Adipocyte (in vitro differentiated cells): ENCODE measurements at regions not wholly inside any gene's neighbourhood (a gene's known extent, or its start where the extent isn't known, plus 50 kb on each side); places are given as distances from the start of the nearest gene placed in this dataset.
"Not testable (repeated sequence)": the region's sequence is repeated elsewhere in the genome, so short reads cannot be mapped to it uniquely, and the experiment has no call there.

Source experiments
- DNase-seq: peaks from one replicate; pipeline ENCODE4 v3.0.0-alpha.2; 2015; ENCODE audit warnings: low read depth
- H3K27me3 ChIP-seq: replicated peaks from 2 replicates; pipeline ENCODE4 v1.7.0; 2013; ENCODE audit warnings: mild to moderate bottlenecking, low read length, moderate library complexity; ENCODE audit not compliant: control insufficient read depth, insufficient read depth
- H3K36me3 ChIP-seq: 2 replicates; pipeline ENCODE4 v1.7.0; 2013; ENCODE audit warnings: low read length, mild to moderate bottlenecking, moderate library complexity; ENCODE audit not compliant: control insufficient read depth, insufficient read depth, severe bottlenecking
- H3K4me1 ChIP-seq: 2 replicates; pipeline ENCODE4 v1.7.0; 2013; ENCODE audit warnings: mild to moderate bottlenecking, low read length, moderate library complexity; ENCODE audit not compliant: control insufficient read depth, insufficient read depth
- H3K4me3 ChIP-seq: 2 replicates; pipeline ENCODE4 v1.7.0; 2013; ENCODE audit warnings: mild to moderate bottlenecking, low read length, moderate library complexity
- H3K9ac ChIP-seq: 2 replicates; pipeline ENCODE4 v1.7.0; 2013; ENCODE audit warnings: mild to moderate bottlenecking, low read length, moderate library complexity
- H3K9me3 ChIP-seq: 2 replicates; pipeline ENCODE4 v1.7.0; 2013; ENCODE audit warnings: mild to moderate bottlenecking, low read length, moderate library complexity; ENCODE audit not compliant: control insufficient read depth

DNA sequence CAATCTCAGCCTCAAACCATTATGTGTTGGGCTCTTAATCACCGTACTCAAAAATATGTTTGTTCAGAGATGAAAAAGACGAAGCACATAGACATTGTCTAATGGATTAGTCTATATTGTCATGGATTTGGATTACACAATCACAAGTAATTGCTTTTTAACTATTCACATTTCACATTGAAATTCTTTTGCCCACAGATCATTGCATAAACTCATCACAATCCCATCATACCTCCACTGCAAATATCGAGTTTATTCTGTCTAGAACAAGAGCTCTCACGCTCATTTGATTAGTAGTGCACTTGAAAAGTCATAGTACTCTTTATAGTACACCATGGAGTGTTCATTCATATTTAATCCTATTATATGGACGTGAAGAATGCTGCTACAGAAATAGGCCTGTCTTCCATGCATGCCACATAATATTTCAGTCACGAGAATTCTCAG, 97.9 kb upstream of the SOX11 start:
- no peak for DNase-seq
- no peaks in the 10 kb centered on the region for H3K36me3 ChIP-seq
- H3K27me3 ChIP-seq, result no peaks in the 10 kb centered on the region
- H3K4me1 ChIP-seq, result no peaks in the 10 kb centered on the region
- no peak overlapping the region for H3K9ac ChIP-seq
- no peak overlapping the region for H3K4me3 ChIP-seq
- no peaks in the 10 kb centered on the region for H3K9me3 ChIP-seq

GRCh38 chr2:5596868-5597267, 95.3 kb upstream of the SOX11 start:
- H3K36me3 ChIP-seq, result no peaks in the 10 kb centered on the region
- no peaks in the 10 kb centered on the region for H3K9me3 ChIP-seq
- H3K4me1 ChIP-seq, result no peaks in the 10 kb centered on the region
- H3K4me3 ChIP-seq, result no peak overlapping the region
- no peak overlapping the region for H3K9ac ChIP-seq
- H3K27me3 ChIP-seq, result no peaks in the 10 kb centered on the region
- DNase-seq, result no peak

DNA sequence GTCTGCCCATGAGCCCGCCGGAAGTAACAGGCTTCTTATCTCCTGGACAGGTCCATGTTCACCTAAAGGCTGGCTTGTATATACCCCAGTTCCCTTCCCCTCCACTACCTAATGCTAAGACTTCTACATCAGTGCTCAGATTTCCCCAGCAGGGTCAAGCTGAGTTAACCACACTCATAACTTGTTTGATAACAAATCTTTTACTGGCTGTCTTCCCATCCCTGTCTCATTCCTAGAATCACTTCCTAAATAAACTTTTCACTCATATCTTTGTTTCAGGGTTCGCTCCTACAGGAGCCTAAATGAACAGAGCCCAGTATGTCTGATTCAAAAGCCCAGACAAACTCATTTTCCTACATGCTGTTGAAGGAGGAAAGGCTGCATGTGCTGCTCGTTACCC, 94.0 kb upstream of the SOX11 start:
- Histone ChIP-seq H3K27me3 (no peaks in the 10 kb centered on the region), H3K4me3 (no peak overlapping the region), H3K4me1 (no peaks in the 10 kb centered on the region), H3K36me3 (no peaks in the 10 kb centered on the region), H3K9ac (no peak overlapping the region), H3K9me3 (no peaks in the 10 kb centered on the region)
- DNase-seq, result no peak

- no peak for DNase-seq
- Histone ChIP-seq H3K9ac (no peak overlapping the region), H3K9me3 (peaks cover 3% of the 10 kb centered on the region), H3K4me3 (no peak overlapping the region), H3K27me3 (no peaks in the 10 kb centered on the region), H3K4me1 (no peaks in the 10 kb centered on the region), H3K36me3 (no peaks in the 10 kb centered on the region)
These were observed 83.0 kb upstream of the SOX11 start for GRCh38 chr2:5609201-5609600.

DNA sequence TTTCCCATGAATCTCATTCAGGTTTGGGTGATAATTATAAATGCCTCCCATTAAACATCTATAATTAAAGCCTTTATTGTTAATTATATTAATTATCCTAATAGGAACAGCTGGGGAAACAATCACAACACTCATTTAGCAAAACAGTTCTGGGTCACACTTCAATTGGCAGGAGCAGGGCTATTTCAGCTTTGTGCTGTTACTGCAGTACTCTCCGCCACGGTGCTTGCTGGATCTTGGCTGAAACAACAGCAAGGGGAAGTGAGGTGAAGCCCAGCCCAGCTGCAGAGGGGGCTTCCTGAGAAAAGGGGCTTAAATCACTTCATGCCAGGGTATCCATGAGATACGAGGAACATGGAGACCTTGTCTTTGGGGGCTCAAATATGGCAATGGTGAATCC, 79.5 kb upstream of the SOX11 start:
- Histone ChIP-seq H3K27me3 (no peaks in the 10 kb centered on the region), H3K9me3 (peaks cover 11% of the 10 kb centered on the region), H3K4me3 (no peak overlapping the region), H3K4me1 (no peaks in the 10 kb centered on the region), H3K36me3 (no peaks in the 10 kb centered on the region), H3K9ac (no peak overlapping the region)
- no peak for DNase-seq

GRCh38 chr2:5616019-5616418, 76.2 kb upstream of the SOX11 start:
- DNase-seq, result no peak
- Histone ChIP-seq H3K36me3 (no peaks in the 10 kb centered on the region), H3K27me3 (no peaks in the 10 kb centered on the region)

GRCh38 chr2:5617358-5617757, 74.8 kb upstream of the SOX11 start:
- no peak for DNase-seq
- H3K27me3 ChIP-seq, result no peaks in the 10 kb centered on the region
- peaks cover 8% of the 10 kb centered on the region for H3K9me3 ChIP-seq
- no peaks in the 10 kb centered on the region for H3K4me1 ChIP-seq
- no peaks in the 10 kb centered on the region for H3K36me3 ChIP-seq
- no peak overlapping the region for H3K9ac ChIP-seq
- H3K4me3 ChIP-seq, result no peak overlapping the region

More at GRCh38 chr2:5616019-5616418, 76.2 kb upstream of the SOX11 start:
- Histone ChIP-seq H3K4me1 (no peaks in the 10 kb centered on the region), H3K9me3 (peaks cover 8% of the 10 kb centered on the region), H3K9ac (no peak overlapping the region), H3K4me3 (no peak overlapping the region)

- no peaks in the 10 kb centered on the region for H3K27me3 ChIP-seq
- no peaks in the 10 kb centered on the region for H3K36me3 ChIP-seq
- no peaks in the 10 kb centered on the region for H3K4me1 ChIP-seq
- H3K4me3 ChIP-seq, result no peak overlapping the region
- no peak for DNase-seq
- H3K9me3 ChIP-seq, result peaks cover 8% of the 10 kb centered on the region
- H3K9ac ChIP-seq, result no peak overlapping the region
These were observed 74.4 kb upstream of the SOX11 start for GRCh38 chr2:5617796-5618195.

DNA sequence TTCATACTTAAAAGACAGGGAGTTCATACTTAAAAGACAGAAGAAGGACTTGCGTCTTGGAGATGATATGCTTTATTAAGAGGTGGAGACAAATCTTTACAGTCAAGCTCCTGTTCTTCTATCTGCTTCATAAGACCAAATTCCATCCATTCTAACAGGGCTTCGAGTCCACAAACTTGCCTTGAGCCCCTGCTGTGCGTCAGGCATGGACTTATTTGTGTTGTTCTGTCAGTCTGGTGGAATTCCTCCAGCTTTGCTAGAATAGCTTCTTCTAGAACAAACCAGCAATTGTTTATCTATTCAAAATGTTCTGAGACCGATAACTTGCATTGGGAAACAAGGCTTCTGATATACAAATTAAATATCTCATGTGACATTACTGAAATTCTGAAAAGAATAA, 73.9 kb upstream of the SOX11 start:
- no peak for DNase-seq
- Histone ChIP-seq H3K9ac (no peak overlapping the region), H3K4me1 (no peaks in the 10 kb centered on the region), H3K9me3 (peaks cover 8% of the 10 kb centered on the region), H3K4me3 (no peak overlapping the region), H3K27me3 (no peaks in the 10 kb centered on the region), H3K36me3 (no peaks in the 10 kb centered on the region)

DNA sequence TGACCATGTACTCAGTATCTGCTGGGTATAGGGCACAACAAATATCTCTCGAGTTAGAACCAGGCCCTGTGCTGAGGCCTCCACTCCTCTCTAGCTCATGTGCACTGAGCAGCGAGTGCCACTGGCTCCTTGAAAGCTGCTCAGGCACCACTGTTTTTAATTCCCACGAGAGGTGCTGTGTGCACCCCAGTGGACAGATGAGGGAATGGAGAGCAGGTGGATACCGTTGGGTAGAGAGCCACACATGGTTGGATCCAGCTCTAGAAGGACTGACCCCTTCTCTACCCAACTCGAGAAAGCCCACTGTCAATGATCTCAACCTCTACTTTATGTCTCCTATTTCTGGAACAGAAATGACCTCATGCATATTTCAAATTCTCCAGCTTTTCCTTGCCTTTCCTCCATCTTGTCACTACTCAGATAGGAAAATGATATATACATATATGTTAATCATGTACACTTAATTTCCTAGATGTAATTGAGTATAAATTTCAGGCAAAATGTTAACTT, 66.6 kb upstream of the SOX11 start:
- H3K9me3 ChIP-seq, H3K9ac ChIP-seq, H3K4me1 ChIP-seq, H3K36me3 ChIP-seq, H3K27me3 ChIP-seq, DNase-seq, H3K4me3 ChIP-seq: not testable (repeated sequence)

GRCh38 chr2:5628484-5628883, 63.7 kb upstream of the SOX11 start:
- H3K27me3 ChIP-seq, H3K4me1 ChIP-seq, DNase-seq, H3K9me3 ChIP-seq, H3K36me3 ChIP-seq, H3K9ac ChIP-seq, H3K4me3 ChIP-seq: not testable (repeated sequence)

DNA sequence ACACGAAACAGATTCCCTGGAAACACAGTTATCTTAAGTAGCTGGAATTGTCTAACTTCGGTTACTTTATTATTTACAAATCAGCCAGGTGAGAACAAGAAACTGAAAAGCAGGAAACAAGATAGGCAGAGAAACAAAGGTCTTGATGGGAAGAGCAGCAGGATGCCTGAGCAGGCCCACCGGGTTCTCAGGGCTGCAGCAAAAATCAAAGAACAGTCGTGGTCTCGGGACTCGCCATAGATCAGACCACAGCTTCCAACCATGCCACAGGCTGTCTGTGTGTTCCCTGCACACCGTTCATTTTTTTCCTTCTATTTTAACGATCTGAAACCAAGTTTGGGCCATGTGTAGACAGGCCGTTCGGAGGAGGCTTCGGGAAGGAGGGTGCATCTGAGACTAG, 62.7 kb upstream of the SOX11 start:
- DNase-seq, H3K4me3 ChIP-seq: not testable (repeated sequence)

More for the DNA sequence above, 62.7 kb upstream of the SOX11 start:
- H3K4me1 ChIP-seq, H3K9ac ChIP-seq, H3K9me3 ChIP-seq, H3K27me3 ChIP-seq, H3K36me3 ChIP-seq: not testable (repeated sequence)
